Fibroblast of upper back skin (primary cell): ENCODE measurements at regions not wholly inside any gene's neighbourhood (a gene's known extent, or its start where the extent isn't known, plus 50 kb on each side); places are given as distances from the start of the nearest gene placed in this dataset.
"Not testable (repeated sequence)": the region's sequence is repeated elsewhere in the genome, so short reads cannot be mapped to it uniquely, and the experiment has no call there.

Experiments used
- DNase-seq: peaks from one replicate; pipeline ENCODE4 v3.0.0-alpha.2; 2013

- not testable (repeated sequence) for DNase-seq
These were observed 3960.2 kb upstream of the TPTE start for GRCh38 chr21:6561168-6561567.

GRCh38 chr21:6561578-6561977 is 3959.8 kb upstream of the TPTE start:
- DNase-seq: not testable (repeated sequence)

GRCh38 chr21:6564543-6565166 is 3956.7 kb upstream of the TPTE start:
- not testable (repeated sequence) for DNase-seq

- DNase-seq: peak; percentile 18
These were observed 3955.9 kb upstream of the TPTE start for GRCh38 chr21:6565190-6566094.

DNA sequence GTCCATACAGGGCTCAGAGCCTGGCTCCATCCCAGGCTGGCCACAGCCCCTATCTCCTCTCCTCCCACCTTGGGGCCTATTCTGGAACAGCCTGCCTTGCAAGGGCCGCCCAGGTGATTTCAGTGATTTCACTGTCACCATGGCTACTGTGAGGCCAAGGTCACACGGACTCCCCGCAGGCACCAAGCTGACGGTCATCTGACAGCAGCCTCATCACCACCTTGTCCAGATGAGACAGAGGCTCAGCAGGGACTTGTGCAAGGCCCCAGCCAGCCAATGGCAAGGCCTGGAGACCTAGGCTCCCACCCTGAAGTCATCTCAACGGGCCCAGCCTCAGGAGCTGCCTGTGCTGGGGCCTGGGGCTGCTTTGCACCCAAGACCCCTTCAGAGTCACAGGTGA is 3953.8 kb upstream of the TPTE start:
- not testable (repeated sequence) for DNase-seq

DNA sequence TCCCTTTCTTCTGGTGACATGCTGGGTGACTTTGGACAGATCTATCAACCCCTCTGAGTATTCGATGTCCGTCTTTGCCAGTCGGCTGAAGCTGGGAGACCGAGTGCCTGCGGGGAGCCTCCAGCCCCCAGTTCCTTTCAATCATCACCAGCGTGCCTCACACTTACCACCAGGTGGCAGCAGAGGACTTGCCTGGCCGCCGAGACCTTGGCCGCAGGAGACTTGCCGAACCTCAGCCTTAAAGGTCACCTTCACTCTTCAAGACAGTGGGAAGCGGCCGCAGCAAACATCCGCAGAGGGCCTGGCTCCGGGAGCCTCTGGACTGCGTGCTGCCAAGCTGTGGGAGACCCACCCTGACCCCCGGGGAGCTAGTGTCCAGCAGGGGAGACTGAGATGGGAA is 3952.2 kb upstream of the TPTE start:
- not testable (repeated sequence) for DNase-seq

DNA sequence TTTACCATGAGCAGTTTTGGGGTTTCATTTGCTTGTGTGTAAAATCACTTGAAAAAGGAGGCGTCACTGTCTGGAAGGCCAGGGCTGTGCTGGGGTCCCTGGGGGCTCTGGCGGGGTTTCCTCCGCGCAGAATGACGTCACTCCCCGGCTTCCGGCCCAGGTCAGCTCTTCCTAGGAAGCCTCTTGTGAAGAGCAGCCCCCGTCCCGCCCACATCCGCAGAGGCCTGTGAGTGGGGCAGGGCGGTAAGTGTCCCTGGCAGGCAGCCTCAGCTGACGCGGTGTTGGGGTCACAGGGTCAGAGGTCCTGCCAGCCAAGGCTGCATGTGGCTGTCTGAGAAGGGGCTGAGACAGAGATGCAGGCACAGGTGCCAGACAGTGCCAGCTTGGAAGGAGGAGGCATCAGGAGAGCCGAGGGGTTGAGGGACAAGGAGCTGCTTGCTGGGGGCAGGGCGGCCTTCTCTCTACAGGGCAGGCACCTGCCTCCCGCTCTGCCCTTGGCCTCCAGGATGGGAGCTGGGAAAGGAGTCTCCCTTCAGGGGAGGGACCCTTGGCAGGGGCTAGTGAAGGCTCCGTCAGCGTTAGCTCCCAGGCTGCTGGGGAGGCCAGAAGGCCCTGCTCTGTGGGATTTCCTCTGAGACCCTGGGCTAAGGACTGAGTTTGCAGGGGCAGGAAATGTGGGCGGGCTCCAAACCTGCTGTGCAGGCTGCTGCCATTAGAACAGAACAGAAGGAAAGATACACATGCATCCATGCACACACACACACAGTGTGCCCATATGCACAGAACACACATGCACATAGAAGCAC is 3951.6 kb upstream of the TPTE start:
- DNase-seq: not testable (repeated sequence)

DNA sequence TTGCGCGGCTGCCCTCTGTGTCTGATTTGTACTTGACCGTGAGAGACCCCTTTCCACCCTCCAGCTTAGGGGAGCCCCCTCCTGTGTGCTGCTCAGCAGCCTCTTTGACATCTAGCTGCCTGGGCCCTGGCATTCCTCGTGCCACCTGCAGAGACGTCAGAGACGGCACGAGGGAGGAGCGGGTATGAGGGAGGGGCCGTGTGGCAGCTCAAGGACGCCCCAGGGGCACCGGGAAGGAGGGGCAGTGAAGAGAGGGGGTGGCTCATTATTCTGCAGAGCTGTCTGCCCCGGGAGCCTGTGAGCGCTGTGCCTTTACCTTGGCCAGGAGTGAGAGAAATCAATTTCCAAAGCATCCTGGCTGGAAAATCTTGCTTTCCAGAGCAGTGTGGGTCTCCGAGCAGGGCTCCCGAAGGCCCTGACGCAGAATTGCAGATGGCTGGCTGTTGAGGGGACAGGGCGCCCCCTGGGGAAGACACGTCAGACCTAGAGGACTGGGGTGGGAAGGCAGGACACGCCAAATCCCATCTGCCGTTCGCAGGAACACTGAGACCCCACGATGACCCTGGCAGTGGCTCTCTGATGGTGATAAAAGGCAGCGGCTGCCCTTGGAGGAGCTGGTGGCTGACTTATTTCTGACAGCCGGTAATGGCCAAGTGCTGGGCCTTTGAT is 3950.5 kb upstream of the TPTE start:
- DNase-seq: not testable (repeated sequence)

DNA sequence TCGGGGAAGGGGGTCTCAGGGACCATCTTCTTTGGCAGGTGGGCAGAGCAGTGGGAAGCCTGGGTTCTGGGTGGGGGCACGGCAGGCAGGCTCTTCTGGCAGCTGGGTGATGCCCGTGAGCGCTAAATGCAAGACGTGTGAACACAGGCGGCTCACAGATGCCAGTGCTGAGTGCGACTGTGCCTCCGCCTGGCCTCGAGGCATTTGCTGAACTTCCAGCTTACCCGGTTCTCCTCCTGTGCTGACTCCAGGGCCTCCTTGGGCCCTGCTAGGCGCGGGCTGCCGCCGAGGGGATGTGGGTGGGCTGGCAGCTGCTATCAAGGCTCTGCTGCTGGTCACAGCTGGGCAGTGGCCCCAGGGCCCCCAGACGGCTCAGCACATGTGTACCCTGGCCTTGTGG is 3947.8 kb upstream of the TPTE start:
- not testable (repeated sequence) for DNase-seq

DNA sequence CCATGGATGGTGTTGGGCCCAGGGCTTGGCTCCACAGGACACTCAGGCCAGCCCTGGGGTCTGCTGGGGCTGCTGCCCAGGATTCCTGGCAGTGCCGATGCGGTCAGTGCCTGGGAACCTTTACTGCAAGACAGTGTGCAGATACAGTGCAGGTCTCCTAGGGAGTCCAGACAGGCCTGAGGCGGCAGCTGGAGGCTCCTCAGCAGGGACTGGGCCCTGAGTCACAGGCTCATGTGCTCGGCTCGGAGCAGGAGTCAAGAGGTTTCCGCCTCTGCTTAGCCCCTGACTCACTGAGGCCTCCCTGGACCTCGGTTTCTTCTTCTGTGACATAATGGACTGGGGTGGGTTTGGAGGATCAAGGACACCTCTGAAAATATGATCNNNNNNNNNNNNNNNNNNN is 3941.6 kb upstream of the TPTE start:
- not testable (repeated sequence) for DNase-seq
